Common myeloid progenitor, CD34-positive (primary cell): ENCODE measurements at regions not wholly inside any gene's neighbourhood (a gene's known extent, or its start where the extent isn't known, plus 50 kb on each side); places are given as distances from the start of the nearest gene placed in this dataset.

Source experiments
- CTCF ChIA-PET: fragments of 350-600 bp; sonication (Branson Sonifier 250); formaldehyde crosslinking; loops from one replicate; lab custom pipeline; 2021; ENCODE audit warnings: antibody characterized with exemption; lab: Charles Lee
- POLR2A ChIA-PET: fragments of 350-600 bp; sonication (Branson Sonifier 250); formaldehyde crosslinking; loops from one replicate; lab custom pipeline; 2021; ENCODE audit warnings: antibody characterized with exemption; lab: Charles Lee
- DNase-seq, 3 donors: peaks; one replicate each; pipeline versions ENCODE4 v3.0.0 to v3.0.0-alpha.2; 2013
- H3K27ac ChIP-seq, 2 experiments: 1 replicate in 1 of 2; 2 replicates in 1 of 2; pipeline ENCODE4 v1.7.0; 2013; ENCODE audit warnings: inconsistent platforms in 2 of 2, low read length in 2 of 2, mild to moderate bottlenecking in 2 of 2, low read depth in 1 of 2, moderate library complexity in 1 of 2; ENCODE audit not compliant: severe bottlenecking in 2 of 2, insufficient read depth in 1 of 2, poor library complexity in 1 of 2
- H3K27me3 ChIP-seq, 5 experiments: replicated peaks in 2 of 5; 1 replicate in 3 of 5; 2 replicates in 2 of 5; pipeline versions ENCODE4 v1.6.1 to v1.7.0; 2013; ENCODE audit warnings: low read length in 4 of 5, mild to moderate bottlenecking in 2 of 5, moderate library complexity in 2 of 5, inconsistent platforms in 1 of 5; ENCODE audit not compliant: insufficient read depth in 5 of 5, control insufficient read depth in 4 of 5
- H3K36me3 ChIP-seq, 4 experiments: 1 replicate in 2 of 4; 2 replicates in 2 of 4; pipeline versions ENCODE4 v1.6.1 to v1.7.0; 2013; ENCODE audit warnings: low read length in 3 of 4, control low read depth in 1 of 4, mild to moderate bottlenecking in 1 of 4; ENCODE audit not compliant: control insufficient read depth in 4 of 4, insufficient read depth in 4 of 4
- H3K4me1 ChIP-seq, 4 experiments: 1 replicate in 3 of 4; 2 replicates in 1 of 4; pipeline versions ENCODE4 v1.6.1 to v1.7.1; 2013; ENCODE audit warnings: low read length in 3 of 4, mild to moderate bottlenecking in 3 of 4, control low read depth in 1 of 4, inconsistent platforms in 1 of 4, moderate library complexity in 1 of 4; ENCODE audit not compliant: control insufficient read depth in 4 of 4, insufficient read depth in 4 of 4; ENCODE audit errors: control extremely low read depth in 1 of 4
- H3K4me3 ChIP-seq, 7 experiments: 1 replicate in 4 of 7; 2 replicates in 3 of 7; pipeline versions ENCODE4 v1.5.1 to v1.7.0; 2013; ENCODE audit warnings: mild to moderate bottlenecking in 7 of 7, low read length in 6 of 7, moderate library complexity in 6 of 7, inconsistent platforms in 2 of 7, low read depth in 2 of 7, control low read depth in 1 of 7; ENCODE audit not compliant: insufficient read depth in 4 of 7, control insufficient read depth in 1 of 7; ENCODE audit errors: extremely low read depth in 1 of 7
- H3K9me3 ChIP-seq, 5 experiments: 1 replicate in 4 of 5; 2 replicates in 1 of 5; pipeline versions ENCODE4 v1.6.1 to v1.7.1; 2013; ENCODE audit warnings: low read length in 4 of 5, mild to moderate bottlenecking in 2 of 5, inconsistent platforms in 1 of 5, low read depth in 1 of 5, moderate library complexity in 1 of 5; ENCODE audit not compliant: control insufficient read depth in 4 of 5, insufficient read depth in 2 of 5; ENCODE audit errors: control extremely low read depth in 1 of 5
- WGBS: methylation state at CpG from one replicate; pipeline ENCODE4 v1.1.5; 2013; ENCODE audit not compliant: insufficient coverage; 5-methylcytosine and 5-hydroxymethylcytosine counted together

GRCh38 chr21:41667136-41667535, 99.7 kb downstream of the RIPK4 start:
- H3K27ac ChIP-seq = no peak overlapping the region
- no peaks in the 10 kb centered on the region for H3K36me3 ChIP-seq
- H3K9me3 ChIP-seq = no peaks in the 10 kb centered on the region
- 75% methylated on average over 2 of the region's 3 CpGs for WGBS
- ChIA-PET CTCF (no interaction called here), POLR2A (no interaction called here)
- DNase-seq = no peak
- peaks cover 0 to 13% (median 10%) of the 10 kb centered on the region in 4 experiments for H3K4me1 ChIP-seq
- peaks cover 0 to 4% (median 0%) of the 10 kb centered on the region in 5 experiments for H3K27me3 ChIP-seq
- H3K4me3 ChIP-seq = no peak overlapping the region

GRCh38 chr21:41666641-41667081, 100.2 kb downstream of the RIPK4 start:
- ChIA-PET POLR2A (no interaction called here), CTCF (no interaction called here)
- DNase-seq = no peak
- peaks cover 0 to 9% (median 5%) of the 10 kb centered on the region in 4 experiments for H3K4me1 ChIP-seq
- no peaks in the 10 kb centered on the region for H3K9me3 ChIP-seq
- WGBS = 4% methylated on average over 4 of the region's 7 CpGs
- no peaks in the 10 kb centered on the region for H3K36me3 ChIP-seq
- H3K27me3 ChIP-seq = peaks cover 0 to 4% (median 0%) of the 10 kb centered on the region in 5 experiments
- H3K27ac ChIP-seq = no peak overlapping the region
- H3K4me3 ChIP-seq = no peak overlapping the region

- H3K27ac ChIP-seq = no peak overlapping the region
Observed at GRCh38 chr21:41665766-41666595, 100.9 kb downstream of the RIPK4 start.

GRCh38 chr21:41664881-41665765, 101.7 kb downstream of the RIPK4 start:
- Histone ChIP-seq H3K27me3 (peaks cover 0 to 4% (median 0%) of the 10 kb centered on the region in 5 experiments), H3K4me1 (peaks cover 0 to 7% (median 3%) of the 10 kb centered on the region in 4 experiments), H3K36me3 (no peaks in the 10 kb centered on the region), H3K27ac (no peak overlapping the region), H3K4me3 (no peak overlapping the region), H3K9me3 (no peaks in the 10 kb centered on the region)
- WGBS = 93% methylated on average over 31 of the region's 32 CpGs
- CTCF ChIA-PET = interaction anchor here (1.8 kb wide), 1 partner anchor 152 kb away, joined by 4 read pairs; no protein-coding TSS in a partner anchor
- no peak for DNase-seq
- POLR2A ChIA-PET = no interaction called here

More at GRCh38 chr21:41665766-41666595, 100.9 kb downstream of the RIPK4 start:
- 91% methylated on average over 15 of the region's 16 CpGs for WGBS
- CTCF ChIA-PET = interaction anchor here (1.8 kb wide), 1 partner anchor 151 kb away, joined by 4 read pairs; no protein-coding TSS in a partner anchor
- Histone ChIP-seq H3K36me3 (no peaks in the 10 kb centered on the region), H3K27me3 (peaks cover 0 to 4% (median 0%) of the 10 kb centered on the region in 5 experiments), H3K4me1 (peaks cover 0 to 7% (median 3%) of the 10 kb centered on the region in 4 experiments), H3K9me3 (no peaks in the 10 kb centered on the region), H3K4me3 (no peak overlapping the region)
- DNase-seq = no peak
- POLR2A ChIA-PET = no interaction called here

- H3K4me3 ChIP-seq = no peak overlapping the region
- 89% methylated on average over 19 of the region's 21 CpGs for WGBS
- POLR2A ChIA-PET = no interaction called here
- peaks cover 0 to 4% (median 0%) of the 10 kb centered on the region in 5 experiments for H3K27me3 ChIP-seq
- CTCF ChIA-PET = interaction anchor here (1.8 kb wide), 1 partner anchor 153 kb away, joined by 4 read pairs; no protein-coding TSS in a partner anchor
- no peak for DNase-seq
- H3K4me1 ChIP-seq = peaks cover 0 to 7% (median 3%) of the 10 kb centered on the region in 4 experiments
- no peaks in the 10 kb centered on the region for H3K9me3 ChIP-seq
- no peaks in the 10 kb centered on the region for H3K36me3 ChIP-seq
- H3K27ac ChIP-seq = no peak overlapping the region
Observed at GRCh38 chr21:41663805-41664788, 102.8 kb downstream of the RIPK4 start.

GRCh38 chr21:41662761-41663160, 104.1 kb downstream of the RIPK4 start:
- no peak for DNase-seq
- CTCF ChIA-PET = interaction anchor here (0.7 to 1.4 kb wide), 2 partner anchors 16 to 114 kb away, joined by 3 read pairs; no protein-coding TSS in a partner anchor
- peaks cover 0 to 4% (median 0%) of the 10 kb centered on the region in 5 experiments for H3K27me3 ChIP-seq

More at GRCh38 chr21:41662761-41663160, 104.1 kb downstream of the RIPK4 start:
- POLR2A ChIA-PET = no interaction called here
- H3K9me3 ChIP-seq = no peaks in the 10 kb centered on the region
- no peak overlapping the region for H3K27ac ChIP-seq
- peaks cover 0 to 7% (median 3%) of the 10 kb centered on the region in 4 experiments for H3K4me1 ChIP-seq
- H3K36me3 ChIP-seq = no peaks in the 10 kb centered on the region
- H3K4me3 ChIP-seq = no peak overlapping the region
- 96% methylated on average over 9 of the region's 9 CpGs for WGBS
